ENCODE measurements at regions not wholly inside any gene's neighbourhood (a gene's known extent, or its start where the extent isn't known, plus 50 kb on each side); places are given as distances from the start of the nearest gene placed in this dataset.

DNA sequence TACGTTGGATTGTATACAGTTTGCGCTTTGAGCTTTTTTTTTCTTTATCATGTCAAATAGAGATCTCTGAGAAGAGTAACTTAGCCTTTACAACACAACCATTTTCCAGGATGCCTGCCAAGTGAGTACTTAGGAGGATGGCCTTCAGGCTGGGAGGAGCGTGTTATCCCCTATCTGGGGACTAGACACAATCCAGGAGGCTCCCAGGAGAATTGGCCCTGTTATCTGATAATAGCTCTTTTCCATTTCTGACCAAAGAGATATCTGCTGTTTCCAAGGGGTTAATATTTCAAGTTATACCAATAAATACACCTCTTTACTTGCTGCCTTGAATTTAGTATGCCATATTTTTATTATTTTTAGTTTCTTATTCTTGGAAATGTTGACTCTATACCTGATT, 169.5 kb upstream of the SMARCAD1 start:
- CTCF ChIA-PET: no interaction called here
- in situ Hi-C loops (cut with MboI) (no loop called here), intact Hi-C loops (cut with micrococcal nuclease; ENCODE audit: unreplicated experiment) (no loop called here)
- RAD21 ChIA-PET (ENCODE audit: unreplicated experiment): no interaction called here
- DNase-seq (ENCODE audit: low read depth, low spot score) (no peak), ATAC-seq (no peak), FAIRE-seq (no peak)
- Histone ChIP-seq H3K9ac (ENCODE audit: control insufficient read depth, insufficient read depth, low read length) (no peak overlapping the region), H3K36me3 (ENCODE audit: control insufficient read depth in 2 of 2, insufficient read depth in 2 of 2, low read length in 1 of 2) (no peaks in the 10 kb centered on the region), H3K4me1 (ENCODE audit: control insufficient read depth, insufficient read depth, low read length) (no peaks in the 10 kb centered on the region), H3K27me3 (replicated peaks in 1 of 2; ENCODE audit: control insufficient read depth in 2 of 2, insufficient read depth in 2 of 2, low read length in 1 of 2) (no peaks in the 10 kb centered on the region), H4K20me1 (ENCODE audit: control insufficient read depth, insufficient read depth) (no peaks in the 10 kb centered on the region), H3K4me3 (no peak overlapping the region), H3K9me3 (replicated peaks; ENCODE audit: control insufficient read depth, insufficient read depth, low read length) (no peaks in the 10 kb centered on the region), H3K4me2 (ENCODE audit: control insufficient read depth, insufficient read depth) (no peak overlapping the region), H2AFZ (ENCODE audit: control insufficient read depth, low read depth, low read length) (no peak overlapping the region), H3K79me2 (ENCODE audit: control insufficient read depth, insufficient read depth, low read length) (no peaks in the 10 kb centered on the region), H3K27ac (ENCODE audit: control insufficient read depth, insufficient read depth) (no peak overlapping the region)
- SMC1A ChIA-PET (ENCODE audit: uncharacterized antibody, unreplicated experiment): no interaction called here
- 52% methylated on average over 3 of the region's 3 CpGs for WGBS (ENCODE audit: insufficient coverage, insufficient replicate concordance, low lambda C conversion rate, missing lambda C conversion rate)
- BruUV-seq (replicated peaks): no TSS peak
- POLR2A ChIA-PET: no interaction called here
- TF ChIP-seq MYC (IDR thresholded peaks at IDR 0.05; ENCODE audit: insufficient read depth, insufficient read length, insufficient replicate concordance, low read length, severe bottlenecking) (no peak), NFYA (IDR thresholded peaks at IDR 0.05; ENCODE audit: borderline replicate concordance, low read depth, low read length) (no peak), YBX1 (IDR thresholded peaks at IDR 0.05) (no peak), FOXK2 (IDR thresholded peaks at IDR 0.05) (no peak), MEF2A (IDR thresholded peaks at IDR 0.05; ENCODE audit: insufficient read depth, low read depth, low read length) (no peak), EP300 (IDR thresholded peaks at IDR 0.05; ENCODE audit: borderline replicate concordance in 1 of 2, control insufficient read depth in 1 of 2, low read depth in 2 of 2, low read length in 2 of 2) (no peak), PML (IDR thresholded peaks at IDR 0.05; ENCODE audit: low read length) (no peak), IRF4 (IDR thresholded peaks at IDR 0.05; ENCODE audit: low read depth, low read length) (no peak), CBX3 (IDR thresholded peaks at IDR 0.05; ENCODE audit: borderline replicate concordance, low read depth) (no peak)
- TF ChIP-seq, protein P1, sequence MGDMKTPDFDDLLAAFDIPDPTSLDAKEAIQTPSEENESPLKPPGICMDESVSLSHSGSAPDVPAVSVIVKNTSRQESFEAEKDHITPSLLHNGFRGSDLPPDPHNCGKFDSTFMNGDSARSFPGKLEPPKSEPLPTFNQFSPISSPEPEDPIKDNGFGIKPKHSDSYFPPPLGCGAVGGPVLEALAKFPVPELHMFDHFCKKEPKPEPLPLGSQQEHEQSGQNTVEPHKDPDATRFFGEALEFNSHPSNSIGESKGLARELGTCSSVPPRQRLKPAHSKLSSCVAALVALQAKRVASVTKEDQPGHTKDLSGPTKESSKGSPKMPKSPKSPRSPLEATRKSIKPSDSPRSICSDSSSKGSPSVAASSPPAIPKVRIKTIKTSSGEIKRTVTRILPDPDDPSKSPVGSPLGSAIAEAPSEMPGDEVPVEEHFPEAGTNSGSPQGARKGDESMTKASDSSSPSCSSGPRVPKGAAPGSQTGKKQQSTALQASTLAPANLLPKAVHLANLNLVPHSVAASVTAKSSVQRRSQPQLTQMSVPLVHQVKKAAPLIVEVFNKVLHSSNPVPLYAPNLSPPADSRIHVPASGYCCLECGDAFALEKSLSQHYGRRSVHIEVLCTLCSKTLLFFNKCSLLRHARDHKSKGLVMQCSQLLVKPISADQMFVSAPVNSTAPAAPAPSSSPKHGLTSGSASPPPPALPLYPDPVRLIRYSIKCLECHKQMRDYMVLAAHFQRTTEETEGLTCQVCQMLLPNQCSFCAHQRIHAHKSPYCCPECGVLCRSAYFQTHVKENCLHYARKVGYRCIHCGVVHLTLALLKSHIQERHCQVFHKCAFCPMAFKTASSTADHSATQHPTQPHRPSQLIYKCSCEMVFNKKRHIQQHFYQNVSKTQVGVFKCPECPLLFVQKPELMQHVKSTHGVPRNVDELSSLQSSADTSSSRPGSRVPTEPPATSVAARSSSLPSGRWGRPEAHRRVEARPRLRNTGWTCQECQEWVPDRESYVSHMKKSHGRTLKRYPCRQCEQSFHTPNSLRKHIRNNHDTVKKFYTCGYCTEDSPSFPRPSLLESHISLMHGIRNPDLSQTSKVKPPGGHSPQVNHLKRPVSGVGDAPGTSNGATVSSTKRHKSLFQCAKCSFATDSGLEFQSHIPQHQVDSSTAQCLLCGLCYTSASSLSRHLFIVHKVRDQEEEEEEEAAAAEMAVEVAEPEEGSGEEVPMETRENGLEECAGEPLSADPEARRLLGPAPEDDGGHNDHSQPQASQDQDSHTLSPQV (IDR thresholded peaks at IDR 0.05): no peak
- TF ChIP-seq, protein P2, sequence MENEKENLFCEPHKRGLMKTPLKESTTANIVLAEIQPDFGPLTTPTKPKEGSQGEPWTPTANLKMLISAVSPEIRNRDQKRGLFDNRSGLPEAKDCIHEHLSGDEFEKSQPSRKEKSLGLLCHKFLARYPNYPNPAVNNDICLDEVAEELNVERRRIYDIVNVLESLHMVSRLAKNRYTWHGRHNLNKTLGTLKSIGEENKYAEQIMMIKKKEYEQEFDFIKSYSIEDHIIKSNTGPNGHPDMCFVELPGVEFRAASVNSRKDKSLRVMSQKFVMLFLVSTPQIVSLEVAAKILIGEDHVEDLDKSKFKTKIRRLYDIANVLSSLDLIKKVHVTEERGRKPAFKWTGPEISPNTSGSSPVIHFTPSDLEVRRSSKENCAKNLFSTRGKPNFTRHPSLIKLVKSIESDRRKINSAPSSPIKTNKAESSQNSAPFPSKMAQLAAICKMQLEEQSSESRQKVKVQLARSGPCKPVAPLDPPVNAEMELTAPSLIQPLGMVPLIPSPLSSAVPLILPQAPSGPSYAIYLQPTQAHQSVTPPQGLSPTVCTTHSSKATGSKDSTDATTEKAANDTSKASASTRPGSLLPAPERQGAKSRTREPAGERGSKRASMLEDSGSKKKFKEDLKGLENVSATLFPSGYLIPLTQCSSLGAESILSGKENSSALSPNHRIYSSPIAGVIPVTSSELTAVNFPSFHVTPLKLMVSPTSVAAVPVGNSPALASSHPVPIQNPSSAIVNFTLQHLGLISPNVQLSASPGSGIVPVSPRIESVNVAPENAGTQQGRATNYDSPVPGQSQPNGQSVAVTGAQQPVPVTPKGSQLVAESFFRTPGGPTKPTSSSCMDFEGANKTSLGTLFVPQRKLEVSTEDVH (IDR thresholded peaks at IDR 0.05; ENCODE audit: low read depth, partially characterized antibody): no peak
- TF ChIP-seq, protein P3, sequence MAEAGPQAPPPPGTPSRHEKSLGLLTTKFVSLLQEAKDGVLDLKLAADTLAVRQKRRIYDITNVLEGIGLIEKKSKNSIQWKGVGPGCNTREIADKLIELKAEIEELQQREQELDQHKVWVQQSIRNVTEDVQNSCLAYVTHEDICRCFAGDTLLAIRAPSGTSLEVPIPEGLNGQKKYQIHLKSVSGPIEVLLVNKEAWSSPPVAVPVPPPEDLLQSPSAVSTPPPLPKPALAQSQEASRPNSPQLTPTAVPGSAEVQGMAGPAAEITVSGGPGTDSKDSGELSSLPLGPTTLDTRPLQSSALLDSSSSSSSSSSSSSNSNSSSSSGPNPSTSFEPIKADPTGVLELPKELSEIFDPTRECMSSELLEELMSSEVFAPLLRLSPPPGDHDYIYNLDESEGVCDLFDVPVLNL (IDR thresholded peaks at IDR 0.05; ENCODE audit: low read depth, low read length): no peak
- TF ChIP-seq, protein P4, sequence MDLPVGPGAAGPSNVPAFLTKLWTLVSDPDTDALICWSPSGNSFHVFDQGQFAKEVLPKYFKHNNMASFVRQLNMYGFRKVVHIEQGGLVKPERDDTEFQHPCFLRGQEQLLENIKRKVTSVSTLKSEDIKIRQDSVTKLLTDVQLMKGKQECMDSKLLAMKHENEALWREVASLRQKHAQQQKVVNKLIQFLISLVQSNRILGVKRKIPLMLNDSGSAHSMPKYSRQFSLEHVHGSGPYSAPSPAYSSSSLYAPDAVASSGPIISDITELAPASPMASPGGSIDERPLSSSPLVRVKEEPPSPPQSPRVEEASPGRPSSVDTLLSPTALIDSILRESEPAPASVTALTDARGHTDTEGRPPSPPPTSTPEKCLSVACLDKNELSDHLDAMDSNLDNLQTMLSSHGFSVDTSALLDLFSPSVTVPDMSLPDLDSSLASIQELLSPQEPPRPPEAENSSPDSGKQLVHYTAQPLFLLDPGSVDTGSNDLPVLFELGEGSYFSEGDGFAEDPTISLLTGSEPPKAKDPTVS (IDR thresholded peaks at IDR 0.05; ENCODE audit: low read depth, low read length): no peak
- TF ChIP-seq, protein P5, sequence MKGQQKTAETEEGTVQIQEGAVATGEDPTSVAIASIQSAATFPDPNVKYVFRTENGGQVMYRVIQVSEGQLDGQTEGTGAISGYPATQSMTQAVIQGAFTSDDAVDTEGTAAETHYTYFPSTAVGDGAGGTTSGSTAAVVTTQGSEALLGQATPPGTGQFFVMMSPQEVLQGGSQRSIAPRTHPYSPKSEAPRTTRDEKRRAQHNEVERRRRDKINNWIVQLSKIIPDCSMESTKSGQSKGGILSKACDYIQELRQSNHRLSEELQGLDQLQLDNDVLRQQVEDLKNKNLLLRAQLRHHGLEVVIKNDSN (IDR thresholded peaks at IDR 0.05; ENCODE audit: borderline replicate concordance, extremely low read length, insufficient read depth, low read depth, low read length): no peak

Data from GM12878 (cell line).